Neutrophil (primary cell): ENCODE measurements at regions not wholly inside any gene's neighbourhood (a gene's known extent, or its start where the extent isn't known, plus 50 kb on each side); places are given as distances from the start of the nearest gene placed in this dataset.

Source experiments
- H3K27ac ChIP-seq: fragments of 200-600 bp; sonication (generic); 2 replicates; pipeline ENCODE4 v1.5.1; 2016; ENCODE audit warnings: mild to moderate bottlenecking, moderate library complexity
- H3K27me3 ChIP-seq: fragments of 200-600 bp; sonication (generic); 2 replicates; pipeline ENCODE4 v1.6.0; 2016; ENCODE audit warnings: mild to moderate bottlenecking
- H3K36me3 ChIP-seq: fragments of 200-600 bp; sonication (generic); 2 replicates; pipeline ENCODE4 v1.5.1; 2017
- H3K4me1 ChIP-seq, 2 experiments: fragments of 200-600 bp in 1 of 2; sonication (generic) in 1 of 2; 1 replicate in 1 of 2; 2 replicates in 1 of 2; pipeline versions ENCODE4 v1.5.1 to v1.6.1; 2013 to 2016; ENCODE audit warnings: low read depth in 1 of 2, low read length in 1 of 2, mild to moderate bottlenecking in 1 of 2, moderate library complexity in 1 of 2; ENCODE audit not compliant: control insufficient read depth in 1 of 2, insufficient read depth in 1 of 2
- H3K4me3 ChIP-seq, 2 experiments: fragments of 200-600 bp in 1 of 2; sonication (generic) in 1 of 2; 1 replicate in 1 of 2; 2 replicates in 1 of 2; pipeline ENCODE4 v1.5.1; 2013 to 2016; ENCODE audit warnings: low read depth in 1 of 2, low read length in 1 of 2, mild to moderate bottlenecking in 1 of 2, moderate library complexity in 1 of 2
- H3K9me3 ChIP-seq: fragments of 200-600 bp; sonication (generic); 2 replicates; pipeline ENCODE4 v1.5.1; 2016
- TF ChIP-seq, protein P1 (sequence below): fragments of 200-600 bp; sonication (generic); IDR thresholded peaks from 2 replicates; pipeline ENCODE4 v1.5.1; 2016; ENCODE audit warnings: antibody characterized with exemption

GRCh38 chr20:7411075-7411474 is 529.2 kb downstream of the HAO1 start:
- TF ChIP-seq, protein P1, sequence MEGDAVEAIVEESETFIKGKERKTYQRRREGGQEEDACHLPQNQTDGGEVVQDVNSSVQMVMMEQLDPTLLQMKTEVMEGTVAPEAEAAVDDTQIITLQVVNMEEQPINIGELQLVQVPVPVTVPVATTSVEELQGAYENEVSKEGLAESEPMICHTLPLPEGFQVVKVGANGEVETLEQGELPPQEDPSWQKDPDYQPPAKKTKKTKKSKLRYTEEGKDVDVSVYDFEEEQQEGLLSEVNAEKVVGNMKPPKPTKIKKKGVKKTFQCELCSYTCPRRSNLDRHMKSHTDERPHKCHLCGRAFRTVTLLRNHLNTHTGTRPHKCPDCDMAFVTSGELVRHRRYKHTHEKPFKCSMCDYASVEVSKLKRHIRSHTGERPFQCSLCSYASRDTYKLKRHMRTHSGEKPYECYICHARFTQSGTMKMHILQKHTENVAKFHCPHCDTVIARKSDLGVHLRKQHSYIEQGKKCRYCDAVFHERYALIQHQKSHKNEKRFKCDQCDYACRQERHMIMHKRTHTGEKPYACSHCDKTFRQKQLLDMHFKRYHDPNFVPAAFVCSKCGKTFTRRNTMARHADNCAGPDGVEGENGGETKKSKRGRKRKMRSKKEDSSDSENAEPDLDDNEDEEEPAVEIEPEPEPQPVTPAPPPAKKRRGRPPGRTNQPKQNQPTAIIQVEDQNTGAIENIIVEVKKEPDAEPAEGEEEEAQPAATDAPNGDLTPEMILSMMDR: no peak
- H3K4me3 ChIP-seq: no peak overlapping the region
- no peaks in the 10 kb centered on the region for H3K36me3 ChIP-seq
- H3K9me3 ChIP-seq: no peaks in the 10 kb centered on the region
- H3K27ac ChIP-seq: no peak overlapping the region
- no peaks in the 10 kb centered on the region for H3K4me1 ChIP-seq
- no peaks in the 10 kb centered on the region for H3K27me3 ChIP-seq

GRCh38 chr20:7415427-7415826 is 524.8 kb downstream of the HAO1 start:
- Histone ChIP-seq H3K27ac (no peak overlapping the region), H3K9me3 (no peaks in the 10 kb centered on the region), H3K4me3 (no peak overlapping the region), H3K4me1 (no peaks in the 10 kb centered on the region), H3K36me3 (no peaks in the 10 kb centered on the region), H3K27me3 (no peaks in the 10 kb centered on the region)
- TF ChIP-seq, protein P1: no peak

- Histone ChIP-seq H3K4me3 (no peak overlapping the region), H3K27me3 (no peaks in the 10 kb centered on the region), H3K9me3 (no peaks in the 10 kb centered on the region), H3K27ac (no peak overlapping the region), H3K4me1 (no peaks in the 10 kb centered on the region), H3K36me3 (no peaks in the 10 kb centered on the region)
- TF ChIP-seq, protein P1: no peak
Measured at GRCh38 chr20:7416382-7416781, 523.9 kb downstream of the HAO1 start.

DNA sequence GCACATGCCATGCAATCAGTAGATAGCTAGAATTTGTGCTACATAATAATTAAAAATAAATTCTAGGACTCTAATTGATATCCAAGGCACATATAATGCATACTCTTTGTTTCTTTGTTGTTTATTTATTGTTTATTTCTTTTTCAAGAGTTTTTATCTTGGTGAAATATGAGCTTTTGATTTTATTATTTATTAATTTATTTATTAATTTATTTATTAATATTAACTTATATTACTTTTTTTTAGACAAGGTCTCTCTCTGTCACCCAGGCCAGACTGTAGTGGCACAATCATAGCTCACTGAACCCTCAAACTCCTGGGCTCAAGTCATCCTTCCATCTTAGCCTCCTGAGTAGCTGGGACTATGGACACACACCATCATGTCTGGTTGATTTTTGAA is 519.9 kb downstream of the HAO1 start:
- no peaks in the 10 kb centered on the region for H3K27me3 ChIP-seq
- H3K36me3 ChIP-seq: no peaks in the 10 kb centered on the region
- H3K4me3 ChIP-seq: no peak overlapping the region
- H3K9me3 ChIP-seq: no peaks in the 10 kb centered on the region
- no peak overlapping the region for H3K27ac ChIP-seq
- no peaks in the 10 kb centered on the region for H3K4me1 ChIP-seq
- TF ChIP-seq, protein P1: no peak

GRCh38 chr20:7426890-7427496 is 513.3 kb downstream of the HAO1 start:
- no peaks in the 10 kb centered on the region for H3K27me3 ChIP-seq
- TF ChIP-seq, protein P1: no peak
- H3K27ac ChIP-seq: no peak overlapping the region
- H3K4me1 ChIP-seq: no peaks in the 10 kb centered on the region
- H3K4me3 ChIP-seq: no peak overlapping the region
- H3K36me3 ChIP-seq: no peaks in the 10 kb centered on the region
- H3K9me3 ChIP-seq: no peaks in the 10 kb centered on the region

GRCh38 chr20:7428946-7429345 is 511.3 kb downstream of the HAO1 start:
- no peaks in the 10 kb centered on the region for H3K4me1 ChIP-seq
- H3K36me3 ChIP-seq: no peaks in the 10 kb centered on the region

More at GRCh38 chr20:7428946-7429345, 511.3 kb downstream of the HAO1 start:
- Histone ChIP-seq H3K9me3 (no peaks in the 10 kb centered on the region), H3K27ac (no peak overlapping the region), H3K4me3 (no peak overlapping the region), H3K27me3 (no peaks in the 10 kb centered on the region)
- TF ChIP-seq, protein P1: no peak
